ENCODE measurements at regions not wholly inside any gene's neighbourhood (a gene's known extent, or its start where the extent isn't known, plus 50 kb on each side); places are given as distances from the start of the nearest gene placed in this dataset.
"Not testable (repeated sequence)": the region's sequence is repeated elsewhere in the genome, so short reads cannot be mapped to it uniquely, and the experiment has no call there.

- Histone ChIP-seq H3K9me3 (ENCODE audit: control insufficient read depth, low read length) (no peaks in the 10 kb centered on the region), H3K4me3 (ENCODE audit: insufficient read depth, low read depth, low read length) (no peak overlapping the region), H3K27ac (ENCODE audit: insufficient read depth, low read depth, low read length, poor library complexity, severe bottlenecking) (no peak overlapping the region), H3K36me3 (ENCODE audit: control insufficient read depth, insufficient read depth, low read length) (no peaks in the 10 kb centered on the region), H3K4me1 (ENCODE audit: control insufficient read depth, insufficient read depth, low read length) (no peaks in the 10 kb centered on the region), H3K27me3 (ENCODE audit: control insufficient read depth, insufficient read depth, low read length, poor library complexity, severe bottlenecking) (no peaks in the 10 kb centered on the region)
- 84 to 87% methylated on average over 6 of the region's 6 CpGs for WGBS, 2 experiments
Observed at GRCh38 chr5:57650360-57651069, 167.9 kb upstream of the ACTBL2 start.

- Histone ChIP-seq H3K4me3 (ENCODE audit: insufficient read depth, low read depth, low read length) (no peak overlapping the region), H3K27me3 (ENCODE audit: control insufficient read depth, insufficient read depth, low read length, poor library complexity, severe bottlenecking) (no peaks in the 10 kb centered on the region), H3K36me3 (ENCODE audit: control insufficient read depth, insufficient read depth, low read length) (no peaks in the 10 kb centered on the region), H3K9me3 (ENCODE audit: control insufficient read depth, low read length) (no peaks in the 10 kb centered on the region), H3K4me1 (ENCODE audit: control insufficient read depth, insufficient read depth, low read length) (no peaks in the 10 kb centered on the region), H3K27ac (ENCODE audit: insufficient read depth, low read depth, low read length, poor library complexity, severe bottlenecking) (no peak overlapping the region)
- 100% methylated on average over 1 of the region's 2 CpGs; no CpG with 5 or more reads in 1 of the 2 experiments for WGBS, 2 experiments
Observed at GRCh38 chr5:57642698-57643097, 160.1 kb upstream of the ACTBL2 start.

DNA sequence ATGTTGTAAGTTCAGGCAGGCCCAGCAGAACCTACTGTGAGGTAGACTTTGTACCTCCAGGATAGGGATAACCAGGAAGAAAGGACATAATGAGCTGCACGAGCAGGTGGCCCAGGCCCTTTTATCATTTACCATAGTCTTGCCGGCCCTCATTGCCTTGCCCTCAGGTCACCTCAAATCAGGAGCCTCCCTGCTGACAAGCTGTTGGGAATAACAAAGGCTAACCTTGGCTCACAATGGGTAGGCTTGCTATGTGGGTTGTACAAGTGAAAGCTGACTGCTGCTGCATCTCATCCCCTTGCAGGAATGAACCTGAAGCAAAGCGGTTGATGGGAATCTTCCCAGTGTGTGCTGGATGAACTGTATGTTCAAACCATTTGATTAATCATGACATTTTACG, 159.5 kb upstream of the ACTBL2 start:
- no peak overlapping the region for H3K4me3 ChIP-seq (ENCODE audit: insufficient read depth, low read depth, low read length)
- 73 to 78% methylated on average over 4 of the region's 4 CpGs for WGBS, 2 experiments
- H3K27me3 ChIP-seq (ENCODE audit: control insufficient read depth, insufficient read depth, low read length, poor library complexity, severe bottlenecking), result no peaks in the 10 kb centered on the region
- no peaks in the 10 kb centered on the region for H3K36me3 ChIP-seq (ENCODE audit: control insufficient read depth, insufficient read depth, low read length)
- H3K27ac ChIP-seq (ENCODE audit: insufficient read depth, low read depth, low read length, poor library complexity, severe bottlenecking), result no peak overlapping the region
- H3K9me3 ChIP-seq (ENCODE audit: control insufficient read depth, low read length), result no peaks in the 10 kb centered on the region
- no peaks in the 10 kb centered on the region for H3K4me1 ChIP-seq (ENCODE audit: control insufficient read depth, insufficient read depth, low read length)

DNA sequence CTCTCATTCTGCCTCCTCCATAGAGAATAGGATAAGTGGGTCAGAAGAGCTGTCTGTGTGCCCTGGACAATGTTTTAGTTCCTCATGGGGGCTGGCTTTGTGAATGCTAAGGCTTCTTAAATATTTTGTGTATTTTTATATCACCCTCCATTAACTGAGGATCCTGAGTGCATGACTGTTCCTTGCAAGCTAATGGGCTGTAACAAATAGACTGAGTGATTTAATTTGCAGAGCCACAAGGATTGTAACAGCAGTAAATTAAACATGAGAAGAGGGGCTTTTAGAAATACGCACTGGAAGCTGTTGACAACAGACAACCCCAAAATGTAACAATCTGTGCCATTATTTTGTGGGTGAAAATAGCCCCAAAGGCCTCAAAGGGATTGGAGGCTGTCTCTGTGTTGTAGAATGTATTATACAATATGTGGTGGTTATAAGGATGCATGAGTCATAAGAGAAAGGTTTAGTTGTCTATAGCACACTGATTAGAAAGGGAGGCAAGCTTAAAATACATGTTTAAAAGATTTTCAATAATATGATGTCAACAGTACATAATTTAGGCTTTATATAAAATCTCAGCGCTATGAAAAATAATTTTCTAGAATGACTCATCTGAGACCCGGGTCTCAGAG, 152.7 kb upstream of the ACTBL2 start:
- no peaks in the 10 kb centered on the region for H3K36me3 ChIP-seq (ENCODE audit: control insufficient read depth, insufficient read depth, low read length)
- WGBS, 2 experiments, result 96 to 97% methylated on average over 3 of the region's 3 CpGs
- H3K9me3 ChIP-seq (ENCODE audit: control insufficient read depth, low read length), result no peaks in the 10 kb centered on the region
- H3K4me1 ChIP-seq (ENCODE audit: control insufficient read depth, insufficient read depth, low read length), result no peaks in the 10 kb centered on the region
- no peaks in the 10 kb centered on the region for H3K27me3 ChIP-seq (ENCODE audit: control insufficient read depth, insufficient read depth, low read length, poor library complexity, severe bottlenecking)
- H3K4me3 ChIP-seq (ENCODE audit: insufficient read depth, low read depth, low read length), result no peak overlapping the region
- H3K27ac ChIP-seq (ENCODE audit: insufficient read depth, low read depth, low read length, poor library complexity, severe bottlenecking), result no peak overlapping the region

DNA sequence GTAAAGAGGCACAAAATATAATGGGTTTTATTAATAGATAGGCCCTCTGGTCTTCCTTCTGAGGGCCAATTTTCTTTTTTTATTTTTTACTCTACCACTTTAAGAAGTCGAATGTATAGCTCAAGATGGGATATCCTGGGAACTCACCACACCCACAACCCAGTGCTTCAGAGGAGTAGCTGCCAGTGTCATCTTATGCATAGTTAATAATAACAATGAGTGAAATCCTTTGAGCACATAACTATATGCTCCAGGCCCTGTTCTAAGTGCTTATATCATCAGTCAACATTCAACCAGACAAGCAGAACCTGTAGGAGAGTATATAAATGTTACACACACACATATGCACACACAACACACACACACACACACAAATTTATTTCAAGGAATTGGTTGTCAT, 150.3 kb upstream of the ACTBL2 start:
- 90 to 100% methylated on average over 1 of the region's 1 CpG for WGBS, 2 experiments
- Histone ChIP-seq H3K27me3 (ENCODE audit: control insufficient read depth, insufficient read depth, low read length, poor library complexity, severe bottlenecking) (no peaks in the 10 kb centered on the region), H3K9me3 (ENCODE audit: control insufficient read depth, low read length) (no peaks in the 10 kb centered on the region), H3K4me3 (ENCODE audit: insufficient read depth, low read depth, low read length) (no peak overlapping the region), H3K36me3 (ENCODE audit: control insufficient read depth, insufficient read depth, low read length) (no peaks in the 10 kb centered on the region), H3K4me1 (ENCODE audit: control insufficient read depth, insufficient read depth, low read length) (no peaks in the 10 kb centered on the region), H3K27ac (ENCODE audit: insufficient read depth, low read depth, low read length, poor library complexity, severe bottlenecking) (no peak overlapping the region)

GRCh38 chr5:57631139-57631538, 148.5 kb upstream of the ACTBL2 start:
- H3K4me3 ChIP-seq (ENCODE audit: insufficient read depth, low read depth, low read length); H3K36me3 ChIP-seq (ENCODE audit: control insufficient read depth, insufficient read depth, low read length); H3K9me3 ChIP-seq (ENCODE audit: control insufficient read depth, low read length); H3K27me3 ChIP-seq (ENCODE audit: control insufficient read depth, insufficient read depth, low read length, poor library complexity, severe bottlenecking); H3K27ac ChIP-seq (ENCODE audit: insufficient read depth, low read depth, low read length, poor library complexity, severe bottlenecking); H3K4me1 ChIP-seq (ENCODE audit: control insufficient read depth, insufficient read depth, low read length): not testable (repeated sequence)

GRCh38 chr5:57627661-57628060, 145.1 kb upstream of the ACTBL2 start:
- H3K4me1 ChIP-seq (ENCODE audit: control insufficient read depth, insufficient read depth, low read length), result no peaks in the 10 kb centered on the region
- no peaks in the 10 kb centered on the region for H3K9me3 ChIP-seq (ENCODE audit: control insufficient read depth, low read length)
- H3K4me3 ChIP-seq (ENCODE audit: insufficient read depth, low read depth, low read length), result no peak overlapping the region
- 90 to 94% methylated on average over 1 to 2 of the region's 2 CpGs for WGBS, 2 experiments
- no peaks in the 10 kb centered on the region for H3K36me3 ChIP-seq (ENCODE audit: control insufficient read depth, insufficient read depth, low read length)
- no peaks in the 10 kb centered on the region for H3K27me3 ChIP-seq (ENCODE audit: control insufficient read depth, insufficient read depth, low read length, poor library complexity, severe bottlenecking)
- no peak overlapping the region for H3K27ac ChIP-seq (ENCODE audit: insufficient read depth, low read depth, low read length, poor library complexity, severe bottlenecking)

- no peak overlapping the region for H3K27ac ChIP-seq (ENCODE audit: insufficient read depth, low read depth, low read length, poor library complexity, severe bottlenecking)
- H3K36me3 ChIP-seq (ENCODE audit: control insufficient read depth, insufficient read depth, low read length), result no peaks in the 10 kb centered on the region
- no peaks in the 10 kb centered on the region for H3K4me1 ChIP-seq (ENCODE audit: control insufficient read depth, insufficient read depth, low read length)
- H3K27me3 ChIP-seq (ENCODE audit: control insufficient read depth, insufficient read depth, low read length, poor library complexity, severe bottlenecking), result no peaks in the 10 kb centered on the region
- WGBS, 2 experiments, result 81 to 93% methylated on average over 1 of the region's 1 CpG
- H3K4me3 ChIP-seq (ENCODE audit: insufficient read depth, low read depth, low read length), result no peak overlapping the region
- H3K9me3 ChIP-seq (ENCODE audit: control insufficient read depth, low read length), result no peaks in the 10 kb centered on the region
Observed at GRCh38 chr5:57626703-57627102, 144.1 kb upstream of the ACTBL2 start.

DNA sequence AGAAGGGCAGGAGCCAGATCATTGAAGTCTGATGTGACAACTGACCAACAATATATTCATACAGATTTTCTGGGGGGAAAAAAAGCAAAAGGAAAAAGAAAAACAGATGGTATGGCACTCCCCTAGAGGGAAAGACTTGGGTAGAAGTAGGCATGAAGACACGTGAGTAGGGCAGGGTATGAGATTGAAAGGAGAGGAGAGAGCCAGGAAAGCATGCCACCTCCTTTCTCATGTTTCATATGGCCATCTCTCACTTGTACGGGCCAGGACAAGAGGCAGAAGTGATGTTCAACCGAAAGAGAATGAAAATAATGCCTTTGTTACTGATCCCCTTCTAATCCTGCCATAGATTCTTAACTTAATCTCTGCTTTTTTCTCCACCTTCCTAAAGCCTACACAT, 139.0 kb upstream of the ACTBL2 start:
- Histone ChIP-seq H3K27me3 (ENCODE audit: control insufficient read depth, insufficient read depth, low read length, poor library complexity, severe bottlenecking) (no peaks in the 10 kb centered on the region), H3K27ac (ENCODE audit: insufficient read depth, low read depth, low read length, poor library complexity, severe bottlenecking) (no peak overlapping the region), H3K36me3 (ENCODE audit: control insufficient read depth, insufficient read depth, low read length) (no peaks in the 10 kb centered on the region), H3K9me3 (ENCODE audit: control insufficient read depth, low read length) (no peaks in the 10 kb centered on the region), H3K4me1 (ENCODE audit: control insufficient read depth, insufficient read depth, low read length) (no peaks in the 10 kb centered on the region), H3K4me3 (ENCODE audit: insufficient read depth, low read depth, low read length) (no peak overlapping the region)
- WGBS, 2 experiments, result 76 to 92% methylated on average over 3 of the region's 3 CpGs

DNA sequence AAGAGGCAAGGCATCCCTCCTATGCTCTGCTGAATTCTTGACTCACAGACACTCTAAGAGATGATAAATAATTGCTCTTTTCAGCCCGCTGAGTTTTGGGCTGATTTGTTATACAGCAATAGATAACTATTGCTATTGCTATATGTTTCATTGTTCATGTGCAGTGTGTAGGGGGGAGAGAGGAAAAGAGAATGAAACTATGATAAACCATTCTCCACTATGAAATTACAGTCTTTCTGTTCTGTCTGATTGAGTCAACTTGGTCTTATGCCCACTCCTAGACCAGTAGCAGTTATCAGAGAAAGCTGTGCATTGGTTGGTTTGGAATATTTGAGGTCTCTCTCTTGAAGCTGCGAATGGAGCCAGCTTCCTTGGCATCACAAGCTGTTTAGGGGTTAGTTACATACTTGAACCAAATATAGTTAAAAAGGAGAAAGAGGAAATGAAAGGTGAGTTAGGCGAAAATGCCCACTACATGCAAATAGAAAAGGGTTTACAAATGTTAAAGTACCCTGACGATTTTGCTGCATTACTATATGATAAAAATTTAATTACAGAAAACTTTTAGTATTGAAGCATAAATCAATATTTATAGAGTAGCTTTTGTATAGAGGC, 136.3 kb upstream of the ACTBL2 start:
- 80 to 100% methylated on average over 1 to 3 of the region's 4 CpGs for WGBS, 2 experiments
- Histone ChIP-seq H3K27ac (ENCODE audit: insufficient read depth, low read depth, low read length, poor library complexity, severe bottlenecking) (no peak overlapping the region), H3K36me3 (ENCODE audit: control insufficient read depth, insufficient read depth, low read length) (no peaks in the 10 kb centered on the region), H3K27me3 (ENCODE audit: control insufficient read depth, insufficient read depth, low read length, poor library complexity, severe bottlenecking) (no peaks in the 10 kb centered on the region), H3K9me3 (ENCODE audit: control insufficient read depth, low read length) (no peaks in the 10 kb centered on the region), H3K4me3 (ENCODE audit: insufficient read depth, low read depth, low read length) (no peak overlapping the region), H3K4me1 (ENCODE audit: control insufficient read depth, insufficient read depth, low read length) (no peaks in the 10 kb centered on the region)

Measured in ectodermal cell (in vitro differentiated cells).